ENCODE measurements at regions not wholly inside any gene's neighbourhood (a gene's known extent, or its start where the extent isn't known, plus 50 kb on each side); places are given as distances from the start of the nearest gene placed in this dataset.

- in situ Hi-C loops (cut with MboI) (no loop called here), intact Hi-C loops (cut with micrococcal nuclease; ENCODE audit: unreplicated experiment) (no loop called here)
- H4K20me1 ChIP-seq (ENCODE audit: control insufficient read depth, insufficient read depth) = no peaks in the 10 kb centered on the region
- H3K9me3 ChIP-seq (replicated peaks; ENCODE audit: control insufficient read depth, insufficient read depth, low read length) = no peaks in the 10 kb centered on the region
- 37% methylated on average over 7 of the region's 7 CpGs for WGBS (ENCODE audit: insufficient coverage, insufficient replicate concordance, low lambda C conversion rate, missing lambda C conversion rate)
- DNase-seq (ENCODE audit: low read depth, low spot score) = no peak
- BruUV-seq (replicated peaks) = no TSS peak
- CTCF ChIA-PET = no interaction called here
- H3K4me1 ChIP-seq (ENCODE audit: control insufficient read depth, insufficient read depth, low read length) = no peaks in the 10 kb centered on the region; the same call in 1 of the 2 replicates
- no peak for FAIRE-seq
- SMC1A ChIA-PET (ENCODE audit: uncharacterized antibody, unreplicated experiment) = no interaction called here
- no peaks in the 10 kb centered on the region for H3K79me2 ChIP-seq (ENCODE audit: control insufficient read depth, insufficient read depth, low read length)
- H3K27ac ChIP-seq (ENCODE audit: control insufficient read depth, insufficient read depth) = no peak overlapping the region
- no peak overlapping the region for H3K4me3 ChIP-seq
- H2AFZ ChIP-seq (ENCODE audit: control insufficient read depth, low read depth, low read length) = no peak overlapping the region
- H3K9ac ChIP-seq (ENCODE audit: control insufficient read depth, insufficient read depth, low read length) = no peak overlapping the region
- no peak overlapping the region for H3K4me2 ChIP-seq (ENCODE audit: control insufficient read depth, insufficient read depth)
- POLR2A ChIA-PET = no interaction called here
- TF ChIP-seq SMAD5 (IDR thresholded peaks at IDR 0.05; ENCODE audit: low read depth) = no peak
- TF ChIP-seq CREM (IDR thresholded peaks at IDR 0.05; ENCODE audit: low read depth) = no peak
- no peak for TF ChIP-seq HSF1 (IDR thresholded peaks at IDR 0.05; ENCODE audit: low read depth, low read length)
- TF ChIP-seq MTA2 (IDR thresholded peaks at IDR 0.05; ENCODE audit: low read depth) = no peak
- no peak for TF ChIP-seq MEF2B (IDR thresholded peaks at IDR 0.05; ENCODE audit: partially characterized antibody, poor library complexity, severe bottlenecking)
- TF ChIP-seq E2F8 (IDR thresholded peaks at IDR 0.05; ENCODE audit: low read depth, partially characterized antibody) = no peak
- TF ChIP-seq NKRF (conservative IDR thresholded peaks at IDR 0.05) = no peak
- TF ChIP-seq EZH2 (IDR thresholded peaks at IDR 0.05; ENCODE audit: borderline replicate concordance, control insufficient read depth, low read depth, low read length) = no peak
- TF ChIP-seq NR2F1 (conservative IDR thresholded peaks at IDR 0.05) = no peak
- TF ChIP-seq ZNF207 (IDR thresholded peaks at IDR 0.05; ENCODE audit: borderline replicate concordance) = no peak
- RAD21 ChIA-PET (ENCODE audit: unreplicated experiment) = interaction anchor here (1.5 kb wide), 1 partner anchor 217 kb away, joined by 4 read pairs; no protein-coding TSS in a partner anchor
- peaks cover 0 to 4% of the 10 kb centered on the region in 2 experiments; a peak in 3 of 4 replicates for H3K27me3 ChIP-seq (replicated peaks in 1 of 2; ENCODE audit: control insufficient read depth in 2 of 2, insufficient read depth in 2 of 2, low read length in 1 of 2)
- no peaks in the 10 kb centered on the region for H3K36me3 ChIP-seq (ENCODE audit: control insufficient read depth in 2 of 2, insufficient read depth in 2 of 2, low read length in 1 of 2)
- no peak for ATAC-seq
Measured at GRCh38 chr20:48403167-48403761, 424.5 kb downstream of the PREX1 start.
